Activated CD4-positive, CD25-positive, alpha-beta regulatory T cell treated with anti-CD3 and anti-CD28 coated beads, Interleukin-2, amount 50 U/mL, for 24 hours (primary cell): ENCODE measurements at regions not wholly inside any gene's neighbourhood (a gene's known extent, or its start where the extent isn't known, plus 50 kb on each side); places are given as distances from the start of the nearest gene placed in this dataset.

ENCODE experiments used
- ATAC-seq, 2 donors: fragments of 150-1000 bp; cut with Tn5 transposase; one replicate each; pipeline ENCODE4 v1.10.0; 2021; ENCODE audit warnings: mild to moderate bottlenecking in 1 of 2, moderate library complexity in 1 of 2

GRCh38 chr3:109532257-109533216 is 195.2 kb upstream of the DPPA4 start:
- ATAC-seq: peak; percentile 49 to 60

GRCh38 chr3:109545746-109546145 is 208.4 kb upstream of the DPPA4 start:
- ATAC-seq: no peak

- ATAC-seq: no peak
These were observed 211.0 kb upstream of the DPPA4 start for GRCh38 chr3:109548192-109548938.

GRCh38 chr3:109553591-109554371 is 216.4 kb upstream of the DPPA4 start:
- ATAC-seq: no peak

GRCh38 chr3:109559389-109559788 is 222.0 kb upstream of the DPPA4 start:
- no peak for ATAC-seq

- ATAC-seq: peak in 1 of 2 donors; percentile 53
These were observed 225.8 kb upstream of the DPPA4 start for GRCh38 chr3:109563149-109563548.

GRCh38 chr3:109569135-109569846 is 231.9 kb upstream of the DPPA4 start:
- no peak for ATAC-seq

GRCh38 chr3:109570408-109570807 is 233.1 kb upstream of the DPPA4 start:
- ATAC-seq: no peak

- ATAC-seq: no peak
These were observed 235.0 kb upstream of the DPPA4 start for GRCh38 chr3:109572301-109572700.

GRCh38 chr3:109596991-109597390 is 259.6 kb upstream of the DPPA4 start:
- ATAC-seq: no peak

GRCh38 chr3:109597444-109597843 is 260.1 kb upstream of the DPPA4 start:
- no peak for ATAC-seq

- ATAC-seq: no peak
These were observed 270.6 kb upstream of the DPPA4 start for GRCh38 chr3:109607897-109608296.

GRCh38 chr3:109608574-109608973 is 271.2 kb upstream of the DPPA4 start:
- ATAC-seq: no peak

GRCh38 chr3:109618766-109619378 is 281.5 kb upstream of the DPPA4 start:
- no peak for ATAC-seq

GRCh38 chr3:109631897-109632296 is 294.6 kb upstream of the DPPA4 start:
- no peak for ATAC-seq

- ATAC-seq: no peak
These were observed 302.9 kb upstream of the DPPA4 start for GRCh38 chr3:109640146-109640652.

GRCh38 chr3:109642025-109642424 is 304.7 kb upstream of the DPPA4 start:
- no peak for ATAC-seq

GRCh38 chr3:109643590-109643989 is 306.2 kb upstream of the DPPA4 start:
- peak in 1 of 2 donors; percentile 65 for ATAC-seq

- no peak for ATAC-seq
These were observed 307.0 kb upstream of the DPPA4 start for GRCh38 chr3:109644332-109644731.

GRCh38 chr3:109644746-109645145 is 307.4 kb upstream of the DPPA4 start:
- ATAC-seq: no peak

GRCh38 chr3:109648027-109648426 is 310.7 kb upstream of the DPPA4 start:
- ATAC-seq: no peak

GRCh38 chr3:109656225-109656624 is 318.9 kb upstream of the DPPA4 start:
- no peak for ATAC-seq
